ENCODE measurements at regions not wholly inside any gene's neighbourhood (a gene's known extent, or its start where the extent isn't known, plus 50 kb on each side); places are given as distances from the start of the nearest gene placed in this dataset.

- BruUV-seq (replicated peaks): no TSS peak
- no peak overlapping the region for H3K27ac ChIP-seq (ENCODE audit: low read depth, low read length, poor library complexity, severe bottlenecking)
- no peak overlapping the region for H2AFZ ChIP-seq (ENCODE audit: low read length)
- no peak overlapping the region for H3K4me3 ChIP-seq (ENCODE audit: low read depth, low read length, poor library complexity, severe bottlenecking)
- DNase-seq (ENCODE audit: low spot score): no peak
- no peak overlapping the region for H3K4me2 ChIP-seq (ENCODE audit: low read length)
- H3K4me1 ChIP-seq (ENCODE audit: insufficient read depth, low read length, poor library complexity, severe bottlenecking): peaks cover 5% of the 10 kb centered on the region
- H4K20me1 ChIP-seq (ENCODE audit: insufficient read depth, low read length): no peaks in the 10 kb centered on the region
- POLR2A ChIA-PET: interaction anchor here (0.6 to 2.4 kb wide), 8 partner anchors 9 to 308 kb away, joined by 3 to 13 read pairs (median 4); no protein-coding TSS in a partner anchor
- H3K36me3 ChIP-seq (ENCODE audit: insufficient read depth, low read length): no peaks in the 10 kb centered on the region; the same call in 1 of the 2 replicates
- no peak for TF ChIP-seq CTCF (conservative IDR thresholded peaks at IDR 0.05; ENCODE audit: low read length)
- no peaks in the 10 kb centered on the region for H3K79me2 ChIP-seq (ENCODE audit: insufficient read depth, low read depth, low read length)
- peaks cover 11% of the 10 kb centered on the region; the same call in 1 of the 2 replicates for H3K9me3 ChIP-seq (ENCODE audit: low read length)
- intact Hi-C loops (cut with micrococcal nuclease; ENCODE audit: unreplicated experiment): no loop called here
- CTCF ChIA-PET (ENCODE audit: unreplicated experiment): interaction anchor here (1.0 kb wide), 1 partner anchor 10 kb away, joined by 3 read pairs; no protein-coding TSS in a partner anchor
- H3K9me2 ChIP-seq (ENCODE audit: insufficient read depth, low read length): no peaks in the 10 kb centered on the region
Measured at GRCh38 chr5:158373608-158374395, 514.9 kb upstream of the CLINT1 start.

GRCh38 chr5:158369241-158369640, 510.3 kb upstream of the CLINT1 start:
- Histone ChIP-seq H4K20me1 (ENCODE audit: insufficient read depth, low read length) (no peaks in the 10 kb centered on the region), H3K4me3 (ENCODE audit: low read depth, low read length, poor library complexity, severe bottlenecking) (no peak overlapping the region), H2AFZ (ENCODE audit: low read length) (no peak overlapping the region), H3K27ac (ENCODE audit: low read depth, low read length, poor library complexity, severe bottlenecking) (no peak overlapping the region), H3K36me3 (ENCODE audit: insufficient read depth, low read length) (no peaks in the 10 kb centered on the region), H3K4me2 (ENCODE audit: low read length) (no peak overlapping the region), H3K9me3 (ENCODE audit: low read length) (0 out of 2 replicates have a peak, but pooled peaks cover 5% of the 10 kb centered on the region), H3K4me1 (ENCODE audit: insufficient read depth, low read length, poor library complexity, severe bottlenecking) (no peaks in the 10 kb centered on the region), H3K9me2 (ENCODE audit: insufficient read depth, low read length) (no peaks in the 10 kb centered on the region), H3K79me2 (ENCODE audit: insufficient read depth, low read depth, low read length) (no peaks in the 10 kb centered on the region)
- ChIA-PET CTCF (ENCODE audit: unreplicated experiment) (no interaction called here), POLR2A (interaction anchor here (0.6 to 2.4 kb wide), 5 partner anchors 9 to 307 kb away, joined by 3 to 9 read pairs (median 5); no protein-coding TSS in a partner anchor)
- BruUV-seq (replicated peaks): no TSS peak
- intact Hi-C loops (cut with micrococcal nuclease; ENCODE audit: unreplicated experiment): no loop called here
- TF ChIP-seq EZH2phosphoT487 (IDR thresholded peaks at IDR 0.05; ENCODE audit: borderline replicate concordance, low read depth, low read length): no peak
- TF ChIP-seq CTCF (conservative IDR thresholded peaks at IDR 0.05; ENCODE audit: low read length): no peak
- DNase-seq (ENCODE audit: low spot score): no peak

GRCh38 chr5:158368686-158369085, 509.7 kb upstream of the CLINT1 start:
- Histone ChIP-seq H3K79me2 (ENCODE audit: insufficient read depth, low read depth, low read length) (no peaks in the 10 kb centered on the region), H3K27ac (ENCODE audit: low read depth, low read length, poor library complexity, severe bottlenecking) (no peak overlapping the region), H2AFZ (ENCODE audit: low read length) (no peak overlapping the region), H3K4me2 (ENCODE audit: low read length) (no peak overlapping the region), H4K20me1 (ENCODE audit: insufficient read depth, low read length) (no peaks in the 10 kb centered on the region), H3K4me1 (ENCODE audit: insufficient read depth, low read length, poor library complexity, severe bottlenecking) (no peaks in the 10 kb centered on the region), H3K36me3 (ENCODE audit: insufficient read depth, low read length) (no peaks in the 10 kb centered on the region), H3K9me2 (ENCODE audit: insufficient read depth, low read length) (no peaks in the 10 kb centered on the region), H3K4me3 (ENCODE audit: low read depth, low read length, poor library complexity, severe bottlenecking) (no peak overlapping the region), H3K9me3 (ENCODE audit: low read length) (0 out of 2 replicates have a peak, but pooled peaks cover 5% of the 10 kb centered on the region)
- BruUV-seq (replicated peaks): no TSS peak
- TF ChIP-seq CTCF (conservative IDR thresholded peaks at IDR 0.05; ENCODE audit: low read length): no peak
- TF ChIP-seq EZH2phosphoT487 (IDR thresholded peaks at IDR 0.05; ENCODE audit: borderline replicate concordance, low read depth, low read length): no peak
- DNase-seq (ENCODE audit: low spot score): no peak
- intact Hi-C loops (cut with micrococcal nuclease; ENCODE audit: unreplicated experiment): no loop called here
- ChIA-PET POLR2A (interaction anchor here (0.7 to 2.4 kb wide), 3 partner anchors 10 to 81 kb away, joined by 3 to 9 read pairs (median 4); no protein-coding TSS in a partner anchor), CTCF (ENCODE audit: unreplicated experiment) (no interaction called here)
